ENCODE measurements at regions not wholly inside any gene's neighbourhood (a gene's known extent, or its start where the extent isn't known, plus 50 kb on each side); places are given as distances from the start of the nearest gene placed in this dataset.

GRCh38 chr18:46294318-46294717, 190.1 kb downstream of the HAUS1 start:
- H3K4me3 ChIP-seq: no peak overlapping the region
- 20% methylated on average over 1 of the region's 3 CpGs for WGBS (ENCODE audit: insufficient coverage, low coverage, missing lambda C conversion rate)
- no peak for TF ChIP-seq CHD4 (IDR thresholded peaks at IDR 0.05; ENCODE audit: insufficient read depth, insufficient replicate concordance, low read depth, low read length, poor library complexity, severe bottlenecking)
- TF ChIP-seq HNRNPLL (IDR thresholded peaks at IDR 0.05; ENCODE audit: low read depth, low read length, poor library complexity, severe bottlenecking): no peak
- TF ChIP-seq CREM (IDR thresholded peaks at IDR 0.05; ENCODE audit: low read depth): no peak
- TF ChIP-seq, protein P1, sequence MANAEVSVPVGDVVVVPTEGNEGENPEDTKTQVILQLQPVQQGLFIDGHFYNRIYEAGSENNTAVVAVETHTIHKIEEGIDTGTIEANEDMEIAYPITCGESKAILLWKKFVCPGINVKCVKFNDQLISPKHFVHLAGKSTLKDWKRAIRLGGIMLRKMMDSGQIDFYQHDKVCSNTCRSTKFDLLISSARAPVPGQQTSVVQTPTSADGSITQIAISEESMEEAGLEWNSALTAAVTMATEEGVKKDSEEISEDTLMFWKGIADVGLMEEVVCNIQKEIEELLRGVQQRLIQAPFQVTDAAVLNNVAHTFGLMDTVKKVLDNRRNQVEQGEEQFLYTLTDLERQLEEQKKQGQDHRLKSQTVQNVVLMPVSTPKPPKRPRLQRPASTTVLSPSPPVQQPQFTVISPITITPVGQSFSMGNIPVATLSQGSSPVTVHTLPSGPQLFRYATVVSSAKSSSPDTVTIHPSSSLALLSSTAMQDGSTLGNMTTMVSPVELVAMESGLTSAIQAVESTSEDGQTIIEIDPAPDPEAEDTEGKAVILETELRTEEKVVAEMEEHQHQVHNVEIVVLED (CRISPR knock-in tag; IDR thresholded peaks at IDR 0.05): no peak
- no peak for TF ChIP-seq PHF8 (IDR thresholded peaks at IDR 0.05; ENCODE audit: borderline replicate concordance, low read length)
- TF ChIP-seq CREB5 (CRISPR knock-in tag; IDR thresholded peaks at IDR 0.05): no peak
- no peak for TF ChIP-seq ZNF143 (CRISPR knock-in tag; IDR thresholded peaks at IDR 0.05)
- no peak for TF ChIP-seq EZH2 (IDR thresholded peaks at IDR 0.05; ENCODE audit: borderline replicate concordance, low read depth, low read length)
- no peak overlapping the region for H3K4me2 ChIP-seq (ENCODE audit: insufficient read depth, low read length)
- H4K20me1 ChIP-seq (replicated peaks; ENCODE audit: control insufficient read depth, insufficient read depth, low read length): no peaks in the 10 kb centered on the region
- DNase-seq (ENCODE audit: extremely low read depth in 1 of 4, low spot score in 3 of 4): no peak
- no peak overlapping the region for H3K9ac ChIP-seq (ENCODE audit: insufficient read depth in 1 of 2, low read depth in 2 of 2, low read length in 2 of 2)
- H3K4me1 ChIP-seq (replicated peaks in 1 of 2; ENCODE audit: control insufficient read depth in 2 of 2, insufficient read depth in 2 of 2, low read length in 2 of 2): no peaks in the 10 kb centered on the region; a peak in 3 of 5 replicates
- intact Hi-C loops (cut with micrococcal nuclease): loop anchor here (5.0 kb wide), 1 partner anchor 122 kb away; a partner anchor contains a TSS
- H3K9me1 ChIP-seq (ENCODE audit: control insufficient read depth, insufficient read depth, low read length): no peaks in the 10 kb centered on the region
- H2AFZ ChIP-seq (ENCODE audit: low read depth, low read length): no peak overlapping the region
- no peaks in the 10 kb centered on the region for H3K9me3 ChIP-seq (replicated peaks; ENCODE audit: control insufficient read depth, insufficient read depth, low read depth, low read length)
- ChIA-PET POLR2A (interaction anchor here (0.5 kb wide), 1 partner anchor 46 kb away, joined by 3 read pairs; no protein-coding TSS in a partner anchor), CTCF (ENCODE audit: low intra/inter-chr PET ratio) (no interaction called here)
- peaks cover 3 to 21% of the 10 kb centered on the region in 2 experiments; a peak in 3 of 5 replicates for H3K27me3 ChIP-seq (ENCODE audit: control insufficient read depth in 2 of 2, insufficient read depth in 2 of 2, low read length in 2 of 2)
- no peaks in the 10 kb centered on the region for H3K36me3 ChIP-seq (ENCODE audit: control insufficient read depth, insufficient read depth, low read length)
- FAIRE-seq: no peak
- ATAC-seq: no peak
- no peak overlapping the region for H3K27ac ChIP-seq (ENCODE audit: extremely low read depth, low read depth, low read length)
- H3K79me2 ChIP-seq (ENCODE audit: control insufficient read depth, insufficient read depth, low read length): no peaks in the 10 kb centered on the region
- in situ Hi-C loops (cut with MboI): loop anchor here (25.0 kb wide), 1 partner anchor 193 kb away; no protein-coding TSS in a partner anchor
- BruUV-seq (replicated peaks): no TSS peak
